ENCODE measurements at regions not wholly inside any gene's neighbourhood (a gene's known extent, or its start where the extent isn't known, plus 50 kb on each side); places are given as distances from the start of the nearest gene placed in this dataset.

DNA sequence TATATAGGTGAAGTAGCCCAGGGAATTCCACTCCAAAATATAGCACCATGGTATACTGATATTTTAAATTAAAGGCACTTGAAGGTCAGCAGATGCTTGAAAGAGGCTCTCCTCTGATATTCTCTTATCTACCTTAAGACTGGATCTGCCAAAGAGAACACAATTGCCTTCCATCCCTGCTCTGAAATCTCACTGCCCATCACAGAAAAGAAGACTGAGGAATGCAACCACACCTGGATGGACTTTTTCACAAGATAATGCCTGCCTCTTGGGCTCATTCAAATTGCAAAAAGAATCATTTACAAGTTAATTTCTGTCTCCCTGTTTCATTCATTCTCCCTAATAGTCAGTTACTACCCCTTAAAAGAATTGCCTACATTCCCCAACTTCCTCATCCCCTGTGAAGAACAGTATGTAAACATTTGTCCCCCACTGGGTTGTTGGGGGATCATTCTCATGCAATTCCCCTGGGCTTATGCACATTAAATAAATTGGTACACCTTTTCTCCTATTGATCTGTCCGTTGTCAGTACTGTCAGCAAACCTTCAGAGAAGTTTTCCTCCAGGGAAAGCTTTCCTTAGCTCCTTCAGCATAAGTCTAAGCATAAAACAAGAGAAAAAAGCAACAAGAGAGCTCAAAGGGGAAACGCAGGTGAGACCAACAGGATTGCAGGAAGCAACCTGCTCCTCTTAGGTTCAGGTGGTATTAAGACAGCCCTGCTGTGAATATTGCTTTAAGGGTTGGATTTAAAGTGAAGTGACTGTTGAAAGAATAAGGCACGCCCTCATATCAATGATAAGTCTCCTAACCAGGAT is 171.4 kb upstream of the SLC30A5 start:
- TF ChIP-seq POLR2A (IDR thresholded peaks at IDR 0.05; ENCODE audit: low read length) = no peak
- no peak for TF ChIP-seq GATA1 (IDR thresholded peaks at IDR 0.05; ENCODE audit: low read depth, low read length)
